GM12865 (cell line): ENCODE measurements at regions not wholly inside any gene's neighbourhood (a gene's known extent, or its start where the extent isn't known, plus 50 kb on each side); places are given as distances from the start of the nearest gene placed in this dataset.

Source experiments
- DNase-seq: peaks from one replicate; pipeline ENCODE4 v3.0.0; 2010; ENCODE audit warnings: low read depth
- H3K4me3 ChIP-seq: 2 replicates; pipeline ENCODE4 v1.5.1; 2011; ENCODE audit warnings: mild to moderate bottlenecking, low read depth, low read length, control low read depth
- CTCF ChIP-seq: IDR thresholded peaks from 2 replicates; pipeline ENCODE4 v1.5.1; 2011; ENCODE audit warnings: low read length, control low read depth, low read depth, inconsistent platforms; ENCODE audit not compliant: insufficient read depth; ENCODE audit errors: missing control alignments

GRCh38 chr4:31083456-31083855, 363.3 kb downstream of the PCDH7 start:
- DNase-seq = no peak

GRCh38 chr4:31084806-31085416, 364.7 kb downstream of the PCDH7 start:
- DNase-seq = no peak
- no peak for TF ChIP-seq CTCF
- H3K4me3 ChIP-seq = no peak overlapping the region

More at GRCh38 chr4:31083456-31083855, 363.3 kb downstream of the PCDH7 start:
- no peak for TF ChIP-seq CTCF
- no peak overlapping the region for H3K4me3 ChIP-seq

- no peak overlapping the region for H3K4me3 ChIP-seq
- no peak for DNase-seq
- TF ChIP-seq CTCF = no peak
Measured at GRCh38 chr4:31085689-31086088, 365.5 kb downstream of the PCDH7 start.

- no peak for TF ChIP-seq CTCF
- DNase-seq = no peak
- no peak overlapping the region for H3K4me3 ChIP-seq
Measured at GRCh38 chr4:31086756-31087330, 366.7 kb downstream of the PCDH7 start.

- no peak overlapping the region for H3K4me3 ChIP-seq
- TF ChIP-seq CTCF = no peak
- no peak for DNase-seq
Measured at GRCh38 chr4:31088600-31089230, 368.5 kb downstream of the PCDH7 start.

- no peak for DNase-seq
- TF ChIP-seq CTCF = no peak
- no peak overlapping the region for H3K4me3 ChIP-seq
Measured at GRCh38 chr4:31089815-31090214, 369.6 kb downstream of the PCDH7 start.
